ENCODE measurements at regions not wholly inside any gene's neighbourhood (a gene's known extent, or its start where the extent isn't known, plus 50 kb on each side); places are given as distances from the start of the nearest gene placed in this dataset.

DNA sequence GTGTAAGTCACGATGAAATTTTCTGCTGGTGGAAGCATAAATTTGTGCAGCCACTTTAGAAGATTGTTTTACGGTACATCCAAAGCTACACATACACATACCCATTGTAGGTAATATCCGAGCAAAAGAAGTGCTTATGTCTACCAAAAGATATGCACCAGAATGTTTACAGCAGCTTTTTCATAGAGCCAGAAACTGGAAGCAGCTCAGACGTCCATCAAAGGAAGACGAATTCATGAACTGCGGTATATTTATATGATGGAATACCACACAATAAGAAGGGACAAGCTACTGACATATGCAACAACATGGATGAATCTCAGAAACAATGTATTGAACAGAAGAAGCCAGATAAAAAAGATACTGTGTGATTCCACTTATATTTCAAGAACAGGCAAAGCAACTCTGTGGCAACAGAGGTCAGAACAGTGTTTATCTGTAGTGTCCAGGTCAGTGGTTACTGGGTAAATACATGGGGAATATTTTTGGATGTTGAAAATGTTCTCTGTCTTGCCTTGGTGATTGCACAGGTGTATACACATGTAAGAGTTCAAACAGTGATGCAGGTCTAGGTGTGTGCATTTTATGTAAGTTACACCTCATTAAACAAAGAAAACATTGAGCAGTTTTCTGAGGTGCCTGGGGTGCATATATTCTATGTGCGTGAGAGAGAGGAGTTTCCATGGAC is 51.9 kb upstream of the EXOC2 start:
- no peak for DNase-seq

DNA sequence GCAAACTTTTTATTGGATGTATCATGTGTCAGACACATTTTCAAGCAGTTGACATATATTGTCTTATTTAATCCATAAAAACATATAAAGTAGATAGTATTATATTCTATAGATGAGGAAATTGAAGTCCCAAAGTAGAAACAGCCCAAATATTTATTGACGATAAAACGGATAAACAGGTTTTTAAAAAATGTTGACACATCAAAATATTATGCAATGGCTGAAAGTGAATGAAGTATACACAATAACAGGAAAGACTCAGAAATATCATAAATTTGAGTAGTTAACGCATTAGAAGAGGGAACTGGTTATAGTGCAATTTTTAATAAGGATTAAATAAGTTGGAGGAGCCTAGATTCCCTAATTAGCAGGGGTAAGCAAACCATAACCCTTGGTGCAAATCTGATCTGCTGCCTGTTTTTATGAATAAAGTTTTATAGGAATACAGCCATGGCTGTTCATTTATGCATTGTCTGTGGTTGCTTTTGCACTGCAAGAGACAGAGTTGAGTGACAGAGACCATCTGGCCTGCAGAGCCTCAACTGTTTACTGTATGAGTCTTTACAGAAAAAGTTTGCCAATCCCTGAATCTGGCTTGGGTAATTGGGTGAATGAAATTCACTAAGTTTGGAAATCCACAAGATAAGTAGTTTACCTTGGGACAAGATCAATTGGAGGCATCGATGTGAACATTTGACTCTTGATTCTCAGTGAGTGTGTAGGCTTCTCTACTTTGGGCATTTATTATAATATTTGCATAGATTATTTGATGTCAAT is 50.6 kb upstream of the EXOC2 start:
- no peak for DNase-seq

Measured in NCI-H1105 (cell line).